GM12891 (cell line): ENCODE measurements at regions not wholly inside any gene's neighbourhood (a gene's known extent, or its start where the extent isn't known, plus 50 kb on each side); places are given as distances from the start of the nearest gene placed in this dataset.

Experiments used
- POLR2AphosphoS5 ChIP-seq: IDR thresholded peaks from 2 replicates; pipeline ENCODE4 v1.6.1; 2011; ENCODE audit warnings: low read depth, low read length, control low read depth
- TAF1 ChIP-seq: IDR thresholded peaks from 2 replicates; pipeline ENCODE4 v1.6.1; 2011; ENCODE audit warnings: low read depth, low read length, control low read depth

DNA sequence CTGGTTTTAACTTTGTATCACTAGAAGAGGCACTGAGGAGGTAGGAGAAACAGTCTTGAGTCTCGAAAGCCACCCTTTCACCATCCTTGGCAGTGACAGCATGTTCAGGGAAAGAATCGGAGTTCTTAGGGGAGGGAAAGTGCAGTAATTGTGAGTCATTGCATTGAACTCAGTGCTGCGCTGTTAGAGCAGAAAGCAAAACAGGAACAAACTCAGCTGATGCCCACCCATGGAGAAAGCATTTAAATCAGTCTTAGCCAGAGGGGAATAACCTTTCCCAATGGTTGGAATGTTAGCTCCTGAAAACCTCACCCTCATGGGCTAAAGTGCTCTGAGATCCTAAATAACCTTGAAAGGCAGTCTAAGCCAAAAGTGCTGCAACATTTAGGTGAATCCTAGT, 845.6 kb upstream of the CNTNAP5 start:
- TF ChIP-seq POLR2AphosphoS5 = no peak
- TF ChIP-seq TAF1 = no peak
